ENCODE measurements at regions not wholly inside any gene's neighbourhood (a gene's known extent, or its start where the extent isn't known, plus 50 kb on each side); places are given as distances from the start of the nearest gene placed in this dataset.

DNA sequence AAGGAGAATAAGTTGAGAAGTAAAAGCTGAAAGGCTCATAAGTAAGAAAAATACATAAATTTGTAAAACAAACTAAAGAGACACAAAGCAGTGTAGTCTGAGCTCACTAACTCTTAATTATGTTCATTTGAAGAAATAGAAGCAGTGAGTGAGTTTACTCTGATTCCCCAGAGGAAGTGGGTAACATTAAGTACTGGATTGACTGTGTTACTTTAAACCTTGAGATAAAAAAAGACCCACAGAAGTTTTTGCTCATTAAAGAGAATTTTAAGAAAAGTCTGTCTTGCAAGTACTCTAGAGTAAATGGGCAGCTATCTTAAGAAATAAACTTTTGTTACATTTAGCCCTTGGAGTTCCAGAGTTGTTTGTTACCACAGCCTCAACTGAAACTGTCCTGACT is 2466.9 kb downstream of the PCDH7 start:
- H3K27ac ChIP-seq, result no peak overlapping the region
- intact Hi-C loops (cut with DNase I; ENCODE audit: low total_unique reads), result no loop called here
- no peaks in the 10 kb centered on the region for H3K9me3 ChIP-seq
- no peaks in the 10 kb centered on the region for H3K36me3 ChIP-seq (ENCODE audit: low read depth, missing control alignments)
- no peak overlapping the region for H3K4me3 ChIP-seq
- DNase-seq, result no peak
- no peaks in the 10 kb centered on the region for H3K27me3 ChIP-seq
- H3K4me1 ChIP-seq, result no peaks in the 10 kb centered on the region
- no peak for TF ChIP-seq POLR2A (IDR thresholded peaks at IDR 0.05)
- TF ChIP-seq, protein P1, sequence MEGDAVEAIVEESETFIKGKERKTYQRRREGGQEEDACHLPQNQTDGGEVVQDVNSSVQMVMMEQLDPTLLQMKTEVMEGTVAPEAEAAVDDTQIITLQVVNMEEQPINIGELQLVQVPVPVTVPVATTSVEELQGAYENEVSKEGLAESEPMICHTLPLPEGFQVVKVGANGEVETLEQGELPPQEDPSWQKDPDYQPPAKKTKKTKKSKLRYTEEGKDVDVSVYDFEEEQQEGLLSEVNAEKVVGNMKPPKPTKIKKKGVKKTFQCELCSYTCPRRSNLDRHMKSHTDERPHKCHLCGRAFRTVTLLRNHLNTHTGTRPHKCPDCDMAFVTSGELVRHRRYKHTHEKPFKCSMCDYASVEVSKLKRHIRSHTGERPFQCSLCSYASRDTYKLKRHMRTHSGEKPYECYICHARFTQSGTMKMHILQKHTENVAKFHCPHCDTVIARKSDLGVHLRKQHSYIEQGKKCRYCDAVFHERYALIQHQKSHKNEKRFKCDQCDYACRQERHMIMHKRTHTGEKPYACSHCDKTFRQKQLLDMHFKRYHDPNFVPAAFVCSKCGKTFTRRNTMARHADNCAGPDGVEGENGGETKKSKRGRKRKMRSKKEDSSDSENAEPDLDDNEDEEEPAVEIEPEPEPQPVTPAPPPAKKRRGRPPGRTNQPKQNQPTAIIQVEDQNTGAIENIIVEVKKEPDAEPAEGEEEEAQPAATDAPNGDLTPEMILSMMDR (IDR thresholded peaks at IDR 0.05), result no peak

DNA sequence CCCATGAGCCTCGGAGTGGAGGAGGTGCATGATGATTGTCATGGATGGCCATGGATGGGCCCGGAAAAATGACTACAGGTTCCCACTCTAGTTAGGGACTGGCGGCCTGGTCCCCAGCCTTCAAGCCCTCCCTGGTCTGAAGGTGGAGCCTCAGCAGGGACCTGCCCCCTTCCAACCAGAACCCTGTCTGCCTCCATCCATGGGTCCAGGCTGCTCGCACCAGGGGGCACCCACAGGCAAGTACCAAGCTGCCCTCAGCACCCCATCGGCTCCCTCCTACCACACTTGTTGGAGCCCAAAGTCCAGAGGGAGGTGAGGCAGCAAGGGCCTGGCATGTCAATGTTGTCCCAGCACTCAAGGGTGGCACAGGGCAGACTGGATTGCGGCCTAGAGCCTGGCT is 2468.6 kb downstream of the PCDH7 start:
- H3K9me3 ChIP-seq, result no peaks in the 10 kb centered on the region
- H3K4me1 ChIP-seq, result no peaks in the 10 kb centered on the region
- 85% methylated on average over 6 of the region's 6 CpGs; no CpG with 5 or more reads in 1 of the 2 donors for WGBS, 2 donors
- no peak overlapping the region for H3K27ac ChIP-seq
- no peaks in the 10 kb centered on the region for H3K36me3 ChIP-seq (ENCODE audit: low read depth, missing control alignments)
- no peak for DNase-seq
- no peaks in the 10 kb centered on the region for H3K27me3 ChIP-seq
- no peak for TF ChIP-seq POLR2A (IDR thresholded peaks at IDR 0.05)
- TF ChIP-seq, protein P1 (IDR thresholded peaks at IDR 0.05), result no peak
- no peak overlapping the region for H3K4me3 ChIP-seq
- intact Hi-C loops (cut with DNase I; ENCODE audit: low total_unique reads), result no loop called here

DNA sequence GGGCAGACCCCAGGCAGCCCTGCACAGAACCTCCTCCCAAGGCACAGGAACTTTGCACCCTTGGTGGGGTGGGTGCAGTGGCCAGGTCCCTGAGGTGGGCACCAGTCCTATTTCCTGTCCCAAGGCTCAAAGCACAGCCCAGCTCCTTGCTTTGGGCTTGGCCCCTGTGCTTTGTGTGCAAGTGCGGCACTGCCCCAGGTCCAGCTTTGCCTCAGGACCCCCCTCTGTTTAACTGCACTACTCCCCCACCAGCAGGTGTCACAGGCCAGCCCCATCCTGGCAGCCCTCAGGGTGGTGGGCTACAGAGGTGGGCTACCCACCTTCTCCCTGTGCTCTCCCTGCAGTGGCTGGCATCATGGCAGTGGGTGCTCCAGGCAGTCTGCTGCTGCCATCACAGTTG is 2469.0 kb downstream of the PCDH7 start:
- Histone ChIP-seq H3K27ac (no peak overlapping the region), H3K9me3 (no peaks in the 10 kb centered on the region), H3K4me3 (no peak overlapping the region), H3K4me1 (no peaks in the 10 kb centered on the region), H3K36me3 (ENCODE audit: low read depth, missing control alignments) (no peaks in the 10 kb centered on the region), H3K27me3 (no peaks in the 10 kb centered on the region)
- WGBS, 2 donors, result 100% methylated on average over 1 of the region's 1 CpG
- intact Hi-C loops (cut with DNase I; ENCODE audit: low total_unique reads), result no loop called here
- TF ChIP-seq POLR2A (IDR thresholded peaks at IDR 0.05), result no peak
- TF ChIP-seq, protein P1 (IDR thresholded peaks at IDR 0.05), result no peak
- no peak for DNase-seq

DNA sequence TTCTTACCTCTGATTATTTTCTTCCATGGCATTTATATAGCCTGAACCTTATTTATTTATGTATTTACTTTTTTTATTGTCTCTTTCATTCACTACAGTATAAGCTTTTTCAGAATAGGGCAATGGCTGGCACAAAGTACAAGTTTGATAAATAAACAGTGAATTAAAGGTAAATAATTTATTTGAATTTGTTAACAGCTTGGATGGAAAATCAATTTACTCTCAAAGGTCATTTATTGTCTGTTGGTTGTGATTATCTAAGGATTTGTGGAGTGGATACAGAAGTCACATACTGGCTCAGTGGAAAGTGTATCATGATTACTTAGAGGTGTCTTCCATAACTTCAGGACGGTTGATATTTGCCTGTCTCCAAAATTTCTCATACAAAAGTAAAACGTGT is 2472.9 kb downstream of the PCDH7 start:
- Histone ChIP-seq H3K36me3 (ENCODE audit: low read depth, missing control alignments) (no peaks in the 10 kb centered on the region), H3K4me3 (no peak overlapping the region), H3K27me3 (no peaks in the 10 kb centered on the region), H3K9me3 (no peaks in the 10 kb centered on the region), H3K27ac (no peak overlapping the region), H3K4me1 (no peaks in the 10 kb centered on the region)
- DNase-seq, result no peak
- 80 to 89% methylated on average over 2 of the region's 2 CpGs for WGBS, 2 donors
- intact Hi-C loops (cut with DNase I; ENCODE audit: low total_unique reads), result no loop called here
- no peak for TF ChIP-seq POLR2A (IDR thresholded peaks at IDR 0.05)
- TF ChIP-seq, protein P1 (IDR thresholded peaks at IDR 0.05), result no peak

DNA sequence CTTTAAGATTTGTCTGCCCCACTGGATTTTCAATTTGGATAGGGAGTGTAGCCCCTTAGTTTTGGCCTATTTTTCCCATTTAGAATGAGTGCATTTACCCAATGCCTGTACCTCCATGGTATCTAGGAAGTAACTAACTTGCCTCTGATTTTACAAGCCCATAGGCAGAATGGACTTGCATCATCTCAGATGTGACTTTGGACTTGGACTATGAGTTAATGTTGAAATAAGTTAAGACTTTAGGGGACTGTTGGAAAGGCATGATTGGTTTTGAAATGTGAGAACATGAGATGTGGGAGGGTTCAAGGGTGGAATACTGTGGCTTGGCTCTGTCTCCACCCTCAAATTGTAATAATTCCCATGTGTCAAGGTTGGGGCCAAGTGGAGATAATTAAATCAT is 2480.2 kb downstream of the PCDH7 start:
- intact Hi-C loops (cut with DNase I; ENCODE audit: low total_unique reads), result no loop called here
- Histone ChIP-seq H3K36me3 (ENCODE audit: low read depth, missing control alignments) (no peaks in the 10 kb centered on the region), H3K9me3 (no peaks in the 10 kb centered on the region), H3K4me1 (no peaks in the 10 kb centered on the region), H3K4me3 (no peak overlapping the region), H3K27me3 (no peaks in the 10 kb centered on the region), H3K27ac (no peak overlapping the region)
- DNase-seq, result no peak
- TF ChIP-seq, protein P1 (IDR thresholded peaks at IDR 0.05), result no peak
- no peak for TF ChIP-seq POLR2A (IDR thresholded peaks at IDR 0.05)
